HG02840 (cell line): ENCODE measurements at regions not wholly inside any gene's neighbourhood (a gene's known extent, or its start where the extent isn't known, plus 50 kb on each side); places are given as distances from the start of the nearest gene placed in this dataset.

Experiments
- ATAC-seq: cut with Tn5 transposase; IDR thresholded peaks from one replicate; pipeline ENCODE4 v1.9.1; 2021; ENCODE audit warnings: mild to moderate bottlenecking, moderate library complexity, moderate number of reproducible peaks; ENCODE audit not compliant: unreplicated experiment, low FRiP score

- ATAC-seq: no peak
Observed at GRCh38 chr12:126095748-126096510, 1030.7 kb downstream of the AACS start.

- ATAC-seq: no peak
Observed at GRCh38 chr12:126106706-126107105, 1041.5 kb downstream of the AACS start.

- ATAC-seq: no peak
Observed at GRCh38 chr12:126107659-126108058, 1042.4 kb downstream of the AACS start.

GRCh38 chr12:126108247-126108646 is 1043.0 kb downstream of the AACS start:
- no peak for ATAC-seq

- ATAC-seq: no peak
Observed at GRCh38 chr12:126112141-126112540, 1046.9 kb downstream of the AACS start.

- no peak for ATAC-seq
Observed at GRCh38 chr12:126112849-126113248, 1047.6 kb downstream of the AACS start.

GRCh38 chr12:126114441-126114840 is 1049.2 kb downstream of the AACS start:
- ATAC-seq: no peak

GRCh38 chr12:126117502-126117901 is 1052.3 kb downstream of the AACS start:
- no peak for ATAC-seq

GRCh38 chr12:126139355-126139754 is 1074.1 kb downstream of the AACS start:
- ATAC-seq: no peak

- ATAC-seq: no peak
Observed at GRCh38 chr12:126144603-126145002, 1079.4 kb downstream of the AACS start.

- ATAC-seq: no peak
Observed at GRCh38 chr12:126147321-126147720, 1082.1 kb downstream of the AACS start.

- ATAC-seq: no peak
Observed at GRCh38 chr12:126156806-126157574, 1091.8 kb downstream of the AACS start.

- ATAC-seq: no peak
Observed at GRCh38 chr12:126157575-126157966, 1092.3 kb downstream of the AACS start.

GRCh38 chr12:126159139-126159538 is 1093.9 kb downstream of the AACS start:
- ATAC-seq: no peak

GRCh38 chr12:126160912-126161311 is 1095.7 kb downstream of the AACS start:
- no peak for ATAC-seq

GRCh38 chr12:126163984-126164383 is 1098.7 kb downstream of the AACS start:
- no peak for ATAC-seq

- ATAC-seq: no peak
Observed at GRCh38 chr12:126171937-126172559, 1106.8 kb downstream of the AACS start.

GRCh38 chr12:126182619-126183236 is 1117.5 kb downstream of the AACS start:
- no peak for ATAC-seq

GRCh38 chr12:126185025-126185424 is 1119.8 kb downstream of the AACS start:
- ATAC-seq: no peak

- ATAC-seq: no peak
Observed at GRCh38 chr12:126189856-126190255, 1124.6 kb downstream of the AACS start.
